ENCODE measurements at regions not wholly inside any gene's neighbourhood (a gene's known extent, or its start where the extent isn't known, plus 50 kb on each side); places are given as distances from the start of the nearest gene placed in this dataset.
"Not testable (repeated sequence)": the region's sequence is repeated elsewhere in the genome, so short reads cannot be mapped to it uniquely, and the experiment has no call there.

DNA sequence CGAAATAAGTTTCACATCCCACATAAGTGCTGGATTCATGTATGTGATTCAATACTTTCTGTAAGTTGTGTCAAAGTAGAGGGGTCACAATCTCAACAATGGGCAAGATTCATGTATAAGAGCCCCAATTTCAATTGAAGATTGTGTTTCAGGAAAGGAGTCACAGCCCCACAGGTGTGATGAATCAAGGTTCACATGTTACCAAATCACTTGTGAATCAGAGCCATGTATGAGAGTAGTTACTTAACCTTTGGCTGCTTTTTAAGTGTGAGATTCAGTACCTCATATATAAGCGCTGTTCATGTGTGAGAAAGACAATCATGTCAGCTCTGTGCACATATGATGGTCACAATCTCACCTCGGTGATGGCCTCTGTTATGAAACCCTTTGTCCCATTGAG is 1100.0 kb upstream of the AMELY start:
- DNase-seq (ENCODE audit: low read depth), result no peak
- in situ Hi-C loops (cut with HindIII; ENCODE audit: low pct_unique_long_range_greater_than_20kb, low sequenced_read_pairs), result no loop called here

DNA sequence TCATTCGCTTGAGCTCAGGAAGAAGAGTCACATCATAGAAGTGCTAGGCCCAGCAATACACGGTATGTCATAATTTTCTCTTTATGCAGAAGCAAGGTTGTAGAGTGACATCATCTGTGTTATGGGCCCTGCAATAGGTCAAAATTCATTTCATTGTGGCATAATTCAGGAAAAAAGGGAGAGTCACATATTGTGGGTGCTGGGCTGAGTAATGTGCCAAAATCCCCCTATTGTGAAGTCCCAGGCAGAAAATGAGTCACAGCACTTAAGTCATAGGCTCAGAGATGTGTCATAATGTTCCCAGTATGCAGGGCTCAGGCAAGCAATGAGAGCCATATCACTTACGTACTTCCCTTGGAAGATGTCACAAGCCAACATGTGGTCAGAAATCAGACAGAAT is 1092.6 kb upstream of the AMELY start:
- DNase-seq (ENCODE audit: low read depth), result no peak
- in situ Hi-C loops (cut with HindIII; ENCODE audit: low pct_unique_long_range_greater_than_20kb, low sequenced_read_pairs), result no loop called here

DNA sequence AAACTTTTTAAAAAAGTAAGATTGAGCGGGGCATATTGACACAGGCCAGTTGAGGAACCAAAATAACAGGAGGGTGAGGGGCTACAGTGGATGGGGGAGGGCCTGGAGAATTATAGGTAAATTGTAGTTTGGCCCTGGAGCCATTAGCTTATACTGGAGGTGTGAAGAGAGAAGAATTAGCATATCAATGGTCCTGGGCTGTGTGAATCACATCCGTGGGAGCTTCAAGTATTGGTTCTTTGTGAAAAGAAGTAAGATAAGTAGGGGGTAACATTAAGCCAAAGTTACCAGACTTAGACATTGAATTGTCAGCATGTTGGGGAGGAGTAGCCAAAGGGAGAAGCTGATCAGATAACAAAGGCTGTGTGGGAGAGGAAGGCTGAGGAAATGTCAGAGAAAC is 1085.2 kb upstream of the AMELY start:
- in situ Hi-C loops (cut with HindIII; ENCODE audit: low pct_unique_long_range_greater_than_20kb, low sequenced_read_pairs), result no loop called here
- DNase-seq (ENCODE audit: low read depth), result no peak

DNA sequence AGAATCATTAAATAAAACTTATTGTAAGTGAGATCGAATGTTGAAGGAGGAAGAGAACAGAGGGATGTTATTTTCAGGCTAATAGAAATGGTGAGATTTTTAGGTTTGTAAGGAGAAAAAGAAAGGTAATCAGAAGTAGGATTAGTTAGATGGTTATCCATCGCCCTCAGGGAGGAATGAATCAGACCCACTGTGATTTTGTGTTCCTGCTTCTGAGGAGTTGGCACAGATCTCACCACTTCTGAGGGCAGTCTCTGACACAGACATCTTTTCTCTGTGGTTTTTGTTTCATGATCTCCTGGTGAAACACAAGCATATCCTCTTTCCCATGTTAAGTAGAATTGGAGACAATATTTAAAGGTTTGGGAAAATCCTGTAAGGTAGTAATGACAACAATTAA is 1083.2 kb upstream of the AMELY start:
- in situ Hi-C loops (cut with HindIII; ENCODE audit: low pct_unique_long_range_greater_than_20kb, low sequenced_read_pairs); DNase-seq (ENCODE audit: low read depth): not testable (repeated sequence)

DNA sequence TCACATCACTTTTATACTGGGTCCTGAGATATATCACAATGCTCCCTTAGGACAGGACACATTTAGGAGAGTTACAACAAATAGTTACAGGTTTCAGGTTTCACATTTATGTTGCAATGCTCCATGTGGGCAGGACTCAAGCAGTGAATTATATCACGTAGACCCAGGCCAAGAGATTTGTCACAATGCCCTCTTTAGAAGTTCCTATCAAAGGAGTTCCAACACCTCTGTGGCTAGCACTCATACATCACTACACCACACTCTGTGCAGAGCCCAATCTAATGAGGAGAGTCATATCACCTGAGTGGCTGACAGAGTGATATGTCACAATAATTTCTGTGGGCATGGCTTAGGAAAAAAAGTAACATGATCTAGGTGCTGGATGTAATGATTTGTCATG is 1068.2 kb upstream of the AMELY start:
- DNase-seq (ENCODE audit: low read depth), result no peak
- in situ Hi-C loops (cut with HindIII; ENCODE audit: low pct_unique_long_range_greater_than_20kb, low sequenced_read_pairs), result no loop called here

DNA sequence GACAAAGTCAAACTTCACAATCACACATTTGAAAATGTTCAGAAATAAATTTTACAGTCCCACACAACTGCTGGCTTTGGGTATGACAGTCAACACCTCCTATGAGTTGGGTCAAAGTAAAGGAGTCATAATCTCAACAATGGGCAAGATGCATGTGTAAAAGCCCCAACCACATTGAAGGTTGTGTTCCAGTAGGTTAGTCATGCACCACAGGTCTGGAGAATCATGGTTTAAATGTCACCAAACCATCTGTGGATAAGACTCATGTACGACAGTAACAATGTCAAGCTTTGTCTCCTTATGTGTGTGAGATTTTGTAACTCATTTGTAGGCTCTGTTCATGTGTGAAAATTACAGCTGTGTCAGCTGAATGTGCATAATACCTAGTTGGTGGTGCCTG is 1065.7 kb upstream of the AMELY start:
- no peak for DNase-seq (ENCODE audit: low read depth)
- in situ Hi-C loops (cut with HindIII; ENCODE audit: low pct_unique_long_range_greater_than_20kb, low sequenced_read_pairs), result no loop called here

DNA sequence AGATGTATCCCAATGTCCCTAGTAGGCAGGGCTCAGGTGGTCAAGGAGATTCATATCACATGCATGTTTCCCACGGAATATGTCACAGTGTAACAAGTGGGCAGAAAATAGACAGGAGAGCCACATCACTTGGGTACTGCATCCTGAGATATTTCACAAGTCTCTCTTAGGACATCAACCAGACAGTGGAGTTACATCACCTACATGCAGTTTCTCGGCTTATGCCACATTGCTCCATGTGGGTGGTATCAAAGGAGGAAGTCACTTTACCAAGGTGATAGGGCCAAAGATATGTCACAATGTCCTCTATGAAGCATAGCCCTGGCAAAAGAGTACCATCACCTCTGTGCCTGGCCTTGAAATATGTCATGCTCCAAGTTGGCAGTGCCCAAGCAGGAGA is 1056.7 kb upstream of the AMELY start:
- in situ Hi-C loops (cut with HindIII; ENCODE audit: low pct_unique_long_range_greater_than_20kb, low sequenced_read_pairs), result no loop called here
- DNase-seq (ENCODE audit: low read depth), result no peak

DNA sequence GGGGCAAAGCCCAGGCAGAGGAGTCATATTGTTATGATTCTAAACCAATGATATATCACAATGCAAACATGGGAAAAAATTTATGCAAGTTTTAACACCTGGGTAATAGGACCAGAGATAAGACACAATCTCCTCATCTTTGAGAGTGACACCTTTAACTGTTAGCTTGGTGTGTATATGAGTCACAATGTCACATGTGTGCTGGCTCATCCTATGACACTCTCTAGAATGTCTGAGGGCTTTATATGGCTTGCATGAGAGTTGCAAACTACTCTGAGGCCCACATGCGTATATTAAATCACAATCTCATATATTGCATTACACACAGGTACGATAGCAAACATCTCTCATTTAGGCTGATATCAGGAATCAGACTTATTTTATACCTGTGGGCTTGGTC is 1055.4 kb upstream of the AMELY start:
- DNase-seq (ENCODE audit: low read depth), result no peak
- in situ Hi-C loops (cut with HindIII; ENCODE audit: low pct_unique_long_range_greater_than_20kb, low sequenced_read_pairs), result no loop called here

DNA sequence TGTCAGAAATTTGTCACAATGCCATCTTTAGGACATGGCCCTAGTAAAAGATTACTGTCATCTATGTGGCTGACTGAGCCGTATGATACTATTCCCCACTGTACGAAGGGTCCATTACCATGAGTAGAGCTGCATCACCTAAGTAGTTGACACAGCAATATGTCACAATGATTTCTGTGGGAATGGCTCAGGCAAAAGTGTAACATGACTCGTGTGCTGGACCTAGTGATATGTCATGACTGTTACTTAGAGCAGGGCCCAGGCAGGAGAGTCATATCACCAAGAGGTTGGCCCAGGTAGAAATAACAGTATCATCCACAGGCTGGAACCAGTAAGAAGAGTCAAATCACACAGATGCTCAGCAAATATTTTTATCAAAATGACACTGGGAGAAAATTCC is 1051.8 kb upstream of the AMELY start:
- DNase-seq (ENCODE audit: low read depth), result no peak
- in situ Hi-C loops (cut with HindIII; ENCODE audit: low pct_unique_long_range_greater_than_20kb, low sequenced_read_pairs), result no loop called here

DNA sequence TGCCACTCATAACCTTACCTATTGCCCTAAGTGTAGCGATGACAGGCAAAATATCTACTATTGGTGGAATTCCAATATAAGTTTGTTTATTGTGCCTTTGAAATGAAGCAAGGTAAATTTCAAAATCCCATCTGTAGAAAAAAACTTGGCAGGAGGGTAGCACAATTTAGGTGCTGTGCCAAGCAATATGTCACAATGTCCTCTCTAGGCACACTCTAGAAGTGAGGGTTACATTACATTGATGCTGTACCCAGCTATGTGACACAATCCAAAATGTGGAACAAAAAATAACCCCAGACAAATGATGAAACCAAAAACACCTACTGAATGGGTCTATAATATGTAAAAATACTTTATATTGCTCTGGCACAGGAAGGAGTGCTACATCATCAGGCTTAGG is 1050.8 kb upstream of the AMELY start:
- in situ Hi-C loops (cut with HindIII; ENCODE audit: low pct_unique_long_range_greater_than_20kb, low sequenced_read_pairs), result no loop called here
- no peak for DNase-seq (ENCODE audit: low read depth)

DNA sequence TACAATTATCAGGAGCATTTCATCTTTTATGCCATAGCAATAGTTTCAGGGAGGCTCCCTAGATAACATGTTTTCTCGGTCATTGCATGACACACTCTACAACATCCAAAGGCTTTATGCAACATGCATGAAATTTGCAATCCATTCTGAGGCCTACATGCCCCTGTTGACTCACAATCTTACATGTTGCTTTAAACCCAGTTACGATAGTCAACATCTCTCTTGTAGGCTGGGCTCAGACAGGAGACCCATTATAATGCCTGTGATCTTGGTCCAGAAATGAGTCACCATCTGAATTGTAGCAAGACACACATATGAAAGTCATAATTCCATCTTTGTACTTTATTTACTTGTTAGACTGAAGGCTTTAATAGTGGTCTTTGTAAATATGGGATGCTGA is 1050.3 kb upstream of the AMELY start:
- DNase-seq (ENCODE audit: low read depth), result no peak
- in situ Hi-C loops (cut with HindIII; ENCODE audit: low pct_unique_long_range_greater_than_20kb, low sequenced_read_pairs), result no loop called here

DNA sequence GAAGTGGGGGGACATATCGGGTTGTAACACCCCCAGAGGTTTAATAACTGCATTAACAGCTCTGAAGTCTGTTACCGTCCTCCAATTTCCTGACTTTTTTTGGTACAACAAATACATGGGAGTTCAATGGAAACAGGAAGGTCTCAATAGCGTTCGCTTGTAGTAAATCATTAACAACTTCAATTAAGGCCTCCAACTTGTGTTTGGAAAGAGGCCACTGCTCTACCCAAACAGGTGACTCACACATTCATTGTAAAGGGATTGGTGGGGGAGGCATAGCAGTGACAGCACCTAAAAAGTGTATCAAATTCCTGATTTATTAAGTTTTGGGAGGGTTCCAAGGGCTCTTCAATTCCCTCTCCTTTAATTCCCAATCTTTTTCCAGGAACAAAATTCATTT is 1046.2 kb upstream of the AMELY start:
- peak; percentile 36 for DNase-seq (ENCODE audit: low read depth)
- in situ Hi-C loops (cut with HindIII; ENCODE audit: low pct_unique_long_range_greater_than_20kb, low sequenced_read_pairs), result no loop called here

DNA sequence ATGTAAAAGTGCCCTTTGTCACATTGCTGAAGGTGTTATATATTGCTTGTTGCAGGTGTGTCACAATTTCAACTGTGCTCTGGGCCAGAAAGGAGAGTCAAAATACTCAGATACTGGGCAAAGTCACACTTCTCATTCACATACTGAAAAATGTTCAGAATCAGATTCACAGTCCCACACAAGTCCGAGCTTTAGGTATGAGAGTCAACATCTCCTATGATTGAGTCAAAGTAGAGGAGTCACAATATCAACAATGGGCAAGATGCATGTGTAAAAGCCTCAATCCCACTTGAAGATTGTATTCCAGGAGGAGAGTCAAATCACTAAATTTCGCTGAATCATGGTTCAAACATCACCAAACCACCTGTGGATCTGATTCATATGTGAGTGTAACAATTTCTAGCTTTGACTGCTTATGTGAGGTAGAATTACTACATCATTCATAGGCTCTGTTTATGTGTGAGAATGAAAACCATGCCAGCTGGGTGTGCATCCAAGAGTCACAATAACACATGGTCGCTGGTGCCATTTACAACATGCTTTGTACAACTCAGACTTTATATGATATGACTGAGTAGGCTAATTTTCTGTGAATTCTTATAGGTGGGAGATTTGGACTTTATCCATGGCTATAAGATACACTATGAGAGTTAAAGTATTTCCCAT is 1039.8 kb upstream of the AMELY start:
- DNase-seq (ENCODE audit: low read depth), result peak; percentile 2
- in situ Hi-C loops (cut with HindIII; ENCODE audit: low pct_unique_long_range_greater_than_20kb, low sequenced_read_pairs), result no loop called here

DNA sequence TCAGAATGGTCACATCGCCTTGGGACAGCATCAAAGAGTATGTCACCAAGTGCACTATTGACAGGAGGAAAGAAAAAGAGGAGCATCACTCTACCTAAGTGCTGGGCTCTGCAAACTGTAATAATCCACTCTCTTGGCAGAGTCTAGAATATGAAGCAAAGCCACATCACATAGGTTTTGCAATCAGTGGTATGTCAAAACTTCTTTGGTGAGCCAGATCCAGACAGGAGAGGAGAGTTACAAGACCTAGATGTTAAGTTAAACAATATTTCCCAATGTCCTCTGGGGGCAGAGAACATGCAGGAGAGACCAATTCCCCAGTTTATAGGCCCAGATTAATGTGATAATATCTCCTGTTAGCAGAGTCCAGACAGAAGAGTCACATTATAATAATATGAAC is 1032.6 kb upstream of the AMELY start:
- in situ Hi-C loops (cut with HindIII; ENCODE audit: low pct_unique_long_range_greater_than_20kb, low sequenced_read_pairs), result no loop called here
- no peak for DNase-seq (ENCODE audit: low read depth)

DNA sequence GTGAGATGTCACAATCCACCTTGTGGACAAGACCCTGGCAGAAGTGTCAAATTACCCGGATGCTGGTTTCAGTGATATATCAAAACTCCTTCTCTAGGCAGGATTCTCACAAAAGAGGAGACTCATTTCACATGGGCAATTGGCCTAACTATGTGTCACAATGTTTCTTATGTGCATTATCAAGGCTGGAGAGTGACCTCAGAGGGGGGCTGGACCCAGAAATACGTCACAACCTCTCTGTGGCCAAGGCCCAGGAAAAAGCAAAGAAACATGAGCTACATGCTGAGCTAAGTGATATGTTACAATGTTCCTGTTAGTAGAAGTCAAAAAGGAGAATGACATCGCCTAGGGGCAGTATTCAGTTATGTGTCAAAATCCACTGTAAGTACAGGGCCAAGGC is 1031.2 kb upstream of the AMELY start:
- in situ Hi-C loops (cut with HindIII; ENCODE audit: low pct_unique_long_range_greater_than_20kb, low sequenced_read_pairs), result no loop called here
- DNase-seq (ENCODE audit: low read depth), result no peak

DNA sequence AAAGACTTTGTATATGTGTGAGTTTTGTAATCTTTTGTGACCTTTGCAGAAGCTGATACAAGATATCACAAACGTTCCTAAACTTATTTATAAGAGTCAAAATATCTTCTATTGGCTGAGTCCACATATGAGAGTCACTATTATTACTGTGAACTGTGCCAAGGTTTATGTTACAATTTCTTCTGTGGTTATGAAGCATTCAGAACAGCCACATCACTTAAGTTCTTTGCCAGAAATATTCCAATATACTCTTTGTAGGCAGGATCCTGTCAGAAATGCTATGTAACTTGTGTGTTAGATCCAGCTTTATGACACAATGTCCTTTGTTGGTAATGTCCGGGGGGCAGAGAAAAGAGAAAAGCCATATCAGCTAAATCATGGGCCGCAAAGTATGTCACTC is 1030.3 kb upstream of the AMELY start:
- no peak for DNase-seq (ENCODE audit: low read depth)
- in situ Hi-C loops (cut with HindIII; ENCODE audit: low pct_unique_long_range_greater_than_20kb, low sequenced_read_pairs), result no loop called here

DNA sequence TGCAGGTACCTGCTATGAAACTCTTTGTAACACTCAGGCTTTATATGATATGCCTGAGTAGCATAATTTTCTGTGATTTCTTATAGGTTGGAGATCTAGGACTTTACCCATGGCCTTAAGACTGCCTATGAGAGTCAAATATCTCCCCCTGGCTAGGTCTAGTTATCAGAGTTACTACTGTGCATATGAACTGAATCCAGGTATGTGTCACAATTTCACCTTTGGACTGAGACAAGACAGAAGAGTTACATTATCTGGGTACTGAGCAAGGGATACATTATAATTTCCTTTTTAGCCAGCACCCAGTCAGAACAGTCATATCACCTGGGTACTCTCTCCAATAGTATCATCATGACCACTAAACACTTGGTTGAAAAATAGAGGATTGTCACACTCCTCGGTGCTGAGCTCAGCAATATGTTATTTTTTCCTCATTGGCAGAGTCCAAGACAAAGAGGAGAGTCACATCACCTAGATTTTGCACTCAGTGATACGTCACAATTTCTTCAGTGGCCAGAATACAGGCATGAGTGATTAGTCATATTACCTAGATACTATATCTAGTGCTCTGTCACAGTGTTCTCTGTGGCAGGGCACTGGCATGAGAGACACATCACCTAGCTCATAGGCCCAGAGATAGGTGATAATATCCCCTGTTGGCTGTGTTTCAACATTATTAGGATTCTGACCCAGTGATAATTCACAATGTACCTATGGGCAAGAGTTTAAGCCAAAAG is 1027.6 kb upstream of the AMELY start:
- DNase-seq (ENCODE audit: low read depth), result no peak
- in situ Hi-C loops (cut with HindIII; ENCODE audit: low pct_unique_long_range_greater_than_20kb, low sequenced_read_pairs), result no loop called here

DNA sequence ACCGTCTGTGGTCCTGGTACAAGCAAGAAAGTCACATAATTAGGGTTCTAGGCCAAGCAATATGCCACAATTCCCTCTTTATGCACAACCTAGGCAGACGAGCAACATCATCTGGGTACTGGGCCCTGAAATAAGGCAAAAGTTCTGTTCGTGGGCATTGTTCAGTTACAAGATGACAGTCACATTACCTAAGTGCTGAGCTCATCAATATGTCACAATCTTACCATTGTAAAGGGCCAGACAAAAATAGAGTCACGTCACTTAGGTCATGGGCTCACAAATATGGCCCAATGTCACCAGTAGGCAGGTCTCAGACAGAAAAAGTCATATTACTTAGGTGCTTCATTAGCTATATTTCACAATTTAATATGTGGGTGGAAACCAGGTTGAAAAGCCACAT is 1025.3 kb upstream of the AMELY start:
- in situ Hi-C loops (cut with HindIII; ENCODE audit: low pct_unique_long_range_greater_than_20kb, low sequenced_read_pairs), result no loop called here
- no peak for DNase-seq (ENCODE audit: low read depth)

DNA sequence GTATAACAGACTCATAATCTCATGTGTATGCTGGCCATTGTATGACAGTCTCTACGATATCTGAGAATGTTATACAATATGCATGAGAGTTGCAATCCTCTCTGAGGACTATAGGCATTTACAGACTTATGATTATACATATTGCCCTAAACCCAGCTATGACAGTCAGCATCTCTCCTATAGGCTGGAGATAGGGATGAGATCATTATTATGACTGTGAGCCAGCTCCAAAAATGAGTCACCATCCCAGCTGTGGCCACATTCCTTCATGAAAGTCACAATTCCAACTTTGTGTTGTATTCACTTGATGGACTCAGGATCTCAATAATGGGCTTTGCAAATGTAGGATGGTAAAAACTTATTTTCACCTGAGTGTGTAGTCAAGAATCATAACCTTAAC is 1024.5 kb upstream of the AMELY start:
- peak; percentile 29 for DNase-seq (ENCODE audit: low read depth)
- in situ Hi-C loops (cut with HindIII; ENCODE audit: low pct_unique_long_range_greater_than_20kb, low sequenced_read_pairs), result no loop called here

DNA sequence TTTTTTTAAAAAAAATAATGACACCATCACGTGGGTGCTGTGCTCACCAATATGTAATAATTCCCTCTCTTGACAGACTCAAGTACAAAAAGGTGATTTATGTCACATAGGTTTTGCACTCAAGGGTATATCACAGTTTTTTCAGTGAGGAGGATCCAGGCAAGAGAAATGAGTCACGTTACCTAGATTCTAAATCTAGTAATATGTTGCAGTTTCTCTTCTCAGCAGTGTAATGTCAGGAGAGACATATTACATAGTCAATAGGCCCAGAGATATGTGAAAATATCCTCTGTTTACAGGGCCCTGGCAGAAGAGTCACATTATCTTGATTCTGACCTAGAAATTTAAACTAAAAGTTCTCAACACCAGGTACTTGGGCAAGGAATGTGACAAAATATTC is 1024.1 kb upstream of the AMELY start:
- DNase-seq (ENCODE audit: low read depth), result no peak
- in situ Hi-C loops (cut with HindIII; ENCODE audit: low pct_unique_long_range_greater_than_20kb, low sequenced_read_pairs), result no loop called here

All from Caki2 (cell line).